ENCODE measurements at regions not wholly inside any gene's neighbourhood (a gene's known extent, or its start where the extent isn't known, plus 50 kb on each side); places are given as distances from the start of the nearest gene placed in this dataset.
"Not testable (repeated sequence)": the region's sequence is repeated elsewhere in the genome, so short reads cannot be mapped to it uniquely, and the experiment has no call there.

DNA sequence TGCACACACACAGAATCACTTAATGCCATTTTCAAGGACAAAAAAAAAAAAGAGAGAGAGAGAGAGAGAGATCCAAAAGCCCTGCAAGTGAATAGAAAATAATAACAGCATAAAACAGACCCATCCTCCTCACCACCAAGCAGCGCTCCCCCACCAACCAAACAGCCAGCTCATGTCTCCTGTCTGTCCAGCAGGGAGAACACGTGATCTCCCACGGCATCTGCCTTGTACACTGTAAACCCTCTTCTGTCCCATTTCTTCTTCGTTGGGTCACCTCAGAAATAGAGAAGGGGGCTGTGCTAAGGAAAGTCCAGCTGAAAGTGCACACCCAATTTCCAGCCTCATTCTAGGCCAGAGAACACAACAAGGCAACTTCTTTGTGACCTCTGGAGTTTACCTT is 222.5 kb downstream of the EXOC5 start:
- ATAC-seq (no peak), DNase-seq (no peak)
- intact Hi-C loops (cut with DNase I): loop anchor here in 1 of 2 donors (5.0 kb wide), 1 partner anchor 249 kb away; no protein-coding TSS in a partner anchor
- 65% methylated on average over 3 of the region's 4 CpGs for WGBS (ENCODE audit: insufficient coverage, low coverage, low lambda C conversion rate, missing lambda C conversion rate)
- H3K4me3 ChIP-seq: no peak overlapping the region
- no peaks in the 10 kb centered on the region for H3K27me3 ChIP-seq
- no peaks in the 10 kb centered on the region for H3K9me3 ChIP-seq
- no peak for TF ChIP-seq POLR2A (IDR thresholded peaks at IDR 0.05)
- TF ChIP-seq, protein P1, sequence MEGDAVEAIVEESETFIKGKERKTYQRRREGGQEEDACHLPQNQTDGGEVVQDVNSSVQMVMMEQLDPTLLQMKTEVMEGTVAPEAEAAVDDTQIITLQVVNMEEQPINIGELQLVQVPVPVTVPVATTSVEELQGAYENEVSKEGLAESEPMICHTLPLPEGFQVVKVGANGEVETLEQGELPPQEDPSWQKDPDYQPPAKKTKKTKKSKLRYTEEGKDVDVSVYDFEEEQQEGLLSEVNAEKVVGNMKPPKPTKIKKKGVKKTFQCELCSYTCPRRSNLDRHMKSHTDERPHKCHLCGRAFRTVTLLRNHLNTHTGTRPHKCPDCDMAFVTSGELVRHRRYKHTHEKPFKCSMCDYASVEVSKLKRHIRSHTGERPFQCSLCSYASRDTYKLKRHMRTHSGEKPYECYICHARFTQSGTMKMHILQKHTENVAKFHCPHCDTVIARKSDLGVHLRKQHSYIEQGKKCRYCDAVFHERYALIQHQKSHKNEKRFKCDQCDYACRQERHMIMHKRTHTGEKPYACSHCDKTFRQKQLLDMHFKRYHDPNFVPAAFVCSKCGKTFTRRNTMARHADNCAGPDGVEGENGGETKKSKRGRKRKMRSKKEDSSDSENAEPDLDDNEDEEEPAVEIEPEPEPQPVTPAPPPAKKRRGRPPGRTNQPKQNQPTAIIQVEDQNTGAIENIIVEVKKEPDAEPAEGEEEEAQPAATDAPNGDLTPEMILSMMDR (IDR thresholded peaks at IDR 0.05): no peak
- H3K36me3 ChIP-seq: no peaks in the 10 kb centered on the region
- H3K27ac ChIP-seq: no peak overlapping the region
- H3K4me1 ChIP-seq: no peaks in the 10 kb centered on the region

DNA sequence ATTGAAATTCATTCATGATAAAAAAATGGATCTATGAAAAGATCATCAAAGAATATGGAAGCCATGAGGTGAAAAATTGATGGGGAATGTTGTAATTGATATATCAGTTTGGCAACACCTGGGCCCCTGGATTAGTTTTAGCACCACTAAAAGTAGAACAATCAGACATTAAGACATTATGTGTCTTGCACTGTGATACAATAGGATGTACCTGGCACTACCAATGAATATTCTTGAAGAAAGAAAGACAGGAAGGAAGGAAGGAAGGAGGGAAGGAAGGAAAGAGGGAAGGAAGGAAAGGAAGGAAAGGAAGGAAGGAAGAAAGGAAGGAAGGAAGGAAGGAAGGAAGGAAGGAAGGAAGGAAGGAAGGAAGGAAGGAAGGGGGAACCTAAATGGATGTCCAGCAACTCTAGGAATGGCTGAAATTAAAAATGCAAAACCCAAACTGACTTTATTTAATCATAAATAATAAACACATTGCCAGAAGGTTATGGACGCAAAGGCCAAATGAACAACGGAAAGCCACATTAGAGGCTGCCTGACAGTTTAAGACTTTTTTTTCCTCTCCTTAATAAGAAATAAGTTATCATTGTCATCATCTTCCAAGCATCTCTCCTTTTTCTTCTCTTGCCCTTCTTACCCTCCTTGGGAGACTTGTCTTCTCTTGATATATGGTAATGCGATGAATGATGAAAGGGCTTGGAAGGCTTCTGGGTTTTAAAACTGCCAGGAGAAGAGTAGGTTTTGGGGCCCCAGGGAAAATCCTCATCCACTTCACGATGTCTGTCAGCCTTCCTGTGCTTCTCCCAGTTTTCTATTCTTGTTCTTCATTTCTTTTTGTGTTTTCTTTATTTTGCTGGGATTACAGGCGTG is 224.4 kb downstream of the EXOC5 start:
- H3K36me3 ChIP-seq; H3K4me3 ChIP-seq; H3K4me1 ChIP-seq; H3K9me3 ChIP-seq; H3K27me3 ChIP-seq; ATAC-seq; H3K27ac ChIP-seq; intact Hi-C loops (cut with DNase I); DNase-seq: not testable (repeated sequence)
- 68% methylated on average over 4 of the region's 5 CpGs for WGBS (ENCODE audit: insufficient coverage, low coverage, low lambda C conversion rate, missing lambda C conversion rate)

DNA sequence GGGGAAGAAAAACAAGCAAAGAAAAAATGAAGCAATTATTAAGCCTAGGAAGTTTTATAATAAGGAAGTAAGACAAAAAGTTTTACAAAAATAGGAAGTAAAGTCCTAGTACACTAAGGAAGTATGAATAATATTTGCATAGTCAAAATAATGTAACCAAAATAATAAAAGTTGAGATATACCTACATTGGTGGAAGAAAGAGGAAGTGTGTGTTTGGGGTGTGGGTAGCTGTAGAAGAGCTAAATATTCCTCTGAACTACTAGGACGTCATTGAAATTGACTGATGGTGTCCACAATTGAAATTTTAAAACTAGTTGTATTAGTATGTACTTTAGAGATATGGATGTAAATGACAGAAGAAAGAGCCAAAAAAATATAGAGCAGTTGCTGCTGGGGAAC is 228.4 kb upstream of the OTX2 start:
- DNase-seq (no peak), ATAC-seq (peak in 1 of 4 donors; percentile 26)
- no peaks in the 10 kb centered on the region for H3K4me1 ChIP-seq
- no peaks in the 10 kb centered on the region for H3K36me3 ChIP-seq
- WGBS (ENCODE audit: insufficient coverage, low coverage, low lambda C conversion rate, missing lambda C conversion rate): 20% methylated on average over 1 of the region's 1 CpG
- no peak overlapping the region for H3K27ac ChIP-seq
- no peak for TF ChIP-seq POLR2A (IDR thresholded peaks at IDR 0.05)
- TF ChIP-seq, protein P1 (IDR thresholded peaks at IDR 0.05): no peak
- H3K4me3 ChIP-seq: no peak overlapping the region
- intact Hi-C loops (cut with DNase I): no loop called here
- H3K9me3 ChIP-seq: no peaks in the 10 kb centered on the region
- no peaks in the 10 kb centered on the region for H3K27me3 ChIP-seq

DNA sequence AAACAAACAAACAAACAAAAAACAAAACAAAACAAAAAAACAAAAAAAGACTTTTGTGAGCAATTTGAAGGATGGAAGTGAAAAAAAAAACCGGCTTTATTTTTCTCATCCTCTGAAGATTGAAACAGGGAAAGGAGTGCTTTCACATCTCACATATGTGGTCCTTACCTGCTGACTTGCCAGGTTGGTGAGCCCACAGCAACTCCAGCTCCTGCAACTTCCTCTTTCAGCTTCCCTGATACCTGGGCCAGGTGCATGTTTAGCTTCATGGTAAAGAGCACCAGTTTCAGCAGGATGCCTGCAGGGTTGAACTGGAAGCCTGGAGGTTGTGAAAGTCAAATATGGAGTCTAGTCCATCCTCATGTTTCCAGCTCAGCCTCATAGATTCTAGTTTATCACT is 221.2 kb upstream of the OTX2 start:
- intact Hi-C loops (cut with DNase I): no loop called here

More for the DNA sequence above, 221.2 kb upstream of the OTX2 start:
- Histone ChIP-seq H3K27me3 (no peaks in the 10 kb centered on the region), H3K4me1 (no peaks in the 10 kb centered on the region), H3K36me3 (no peaks in the 10 kb centered on the region), H3K9me3 (no peaks in the 10 kb centered on the region), H3K4me3 (no peak overlapping the region), H3K27ac (no peak overlapping the region)
- DNase-seq (no peak), ATAC-seq (no peak)
- TF ChIP-seq, protein P1 (IDR thresholded peaks at IDR 0.05): no peak
- no peak for TF ChIP-seq POLR2A (IDR thresholded peaks at IDR 0.05)
- WGBS (ENCODE audit: insufficient coverage, low coverage, low lambda C conversion rate, missing lambda C conversion rate): 100% methylated on average over 1 of the region's 1 CpG

Data from right lobe of liver (tissue), 6 donors.